Panc1 (cell line): ENCODE measurements at regions not wholly inside any gene's neighbourhood (a gene's known extent, or its start where the extent isn't known, plus 50 kb on each side); places are given as distances from the start of the nearest gene placed in this dataset.

Experiments
- CTCF ChIP-seq: fragments of 450-650 bp; IDR thresholded peaks from 2 replicates; pipeline ENCODE4 v1.5.1; 2017; ENCODE audit warnings: mild to moderate bottlenecking
- POLR2AphosphoS5 ChIP-seq: IDR thresholded peaks from 2 replicates; pipeline ENCODE4 v1.6.1; 2012; ENCODE audit warnings: mild to moderate bottlenecking, low read depth, low read length, moderate library complexity
- REST ChIP-seq, 2 experiments: IDR thresholded peaks; 2 replicates each; pipeline ENCODE4 v1.6.1; 2011 to 2012; ENCODE audit warnings: low read depth in 2 of 2, control low read depth in 1 of 2, low read length in 1 of 2, mild to moderate bottlenecking in 1 of 2, moderate library complexity in 1 of 2; ENCODE audit not compliant: insufficient read depth in 1 of 2
- SIN3A ChIP-seq: IDR thresholded peaks from 2 replicates; pipeline ENCODE4 v1.6.1; 2012; ENCODE audit warnings: low read depth, mild to moderate bottlenecking, low read length, moderate library complexity, borderline replicate concordance; ENCODE audit not compliant: insufficient read depth
- TCF7L2 ChIP-seq: IDR thresholded peaks from 2 replicates; pipeline ENCODE4 v1.6.1; 2011; ENCODE audit warnings: mild to moderate bottlenecking, low read depth, low read length, inconsistent platforms

- TF ChIP-seq CTCF, result no peak
- no peak for TF ChIP-seq TCF7L2
- no peak for TF ChIP-seq REST (IDR thresholded peaks at IDR 0.05; ENCODE audit: insufficient read depth in 1 of 2, low read depth in 2 of 2, low read length in 1 of 2)
- TF ChIP-seq POLR2AphosphoS5, result no peak
- no peak for TF ChIP-seq SIN3A
These were observed 308.7 kb upstream of the TNRC6C start for GRCh38 chr17:77649717-77650211.
